Cardiac muscle cell (in vitro differentiated cells and primary cell): ENCODE measurements at regions not wholly inside any gene's neighbourhood (a gene's known extent, or its start where the extent isn't known, plus 50 kb on each side); places are given as distances from the start of the nearest gene placed in this dataset.
A peak's percentile ranks its signal among the peaks of the same experiment; 100 is the strongest.

Experiments used
- DNase-seq, 2 donors: peaks; one replicate each; pipeline versions ENCODE4 v3.0.0 to v3.0.0-alpha.2; 2010 to 2017; ENCODE audit warnings: low read depth in 1 of 2, low spot score in 1 of 2
- H3K27ac ChIP-seq: fragments of 200-600 bp; sonication (generic); 2 replicates; pipeline ENCODE4 v1.5.1; 2016
- H3K27me3 ChIP-seq: fragments of 200-600 bp; sonication (generic); 2 replicates; pipeline ENCODE4 v1.6.0; 2016; ENCODE audit warnings: control low read depth
- H3K36me3 ChIP-seq: fragments of 200-600 bp; sonication (generic); 2 replicates; pipeline ENCODE4 v1.5.1; 2016; ENCODE audit warnings: control low read depth
- H3K4me1 ChIP-seq: fragments of 200-600 bp; sonication (generic); 2 replicates; pipeline ENCODE4 v1.8.1; 2017; ENCODE audit warnings: low read depth, mild to moderate bottlenecking, mixed run types
- H3K4me3 ChIP-seq: fragments of 200-600 bp; sonication (generic); 2 replicates; pipeline ENCODE4 v1.5.1; 2016; ENCODE audit warnings: mild to moderate bottlenecking
- H3K9me3 ChIP-seq: fragments of 200-600 bp; sonication (generic); 2 replicates; pipeline ENCODE4 v1.5.1; 2017; ENCODE audit warnings: low read depth, mild to moderate bottlenecking, control low read depth
- TF ChIP-seq, protein P1 (sequence below): IDR thresholded peaks from 2 replicates; pipeline ENCODE4 v1.5.1; 2012; ENCODE audit warnings: low read depth, mild to moderate bottlenecking, low read length

DNA sequence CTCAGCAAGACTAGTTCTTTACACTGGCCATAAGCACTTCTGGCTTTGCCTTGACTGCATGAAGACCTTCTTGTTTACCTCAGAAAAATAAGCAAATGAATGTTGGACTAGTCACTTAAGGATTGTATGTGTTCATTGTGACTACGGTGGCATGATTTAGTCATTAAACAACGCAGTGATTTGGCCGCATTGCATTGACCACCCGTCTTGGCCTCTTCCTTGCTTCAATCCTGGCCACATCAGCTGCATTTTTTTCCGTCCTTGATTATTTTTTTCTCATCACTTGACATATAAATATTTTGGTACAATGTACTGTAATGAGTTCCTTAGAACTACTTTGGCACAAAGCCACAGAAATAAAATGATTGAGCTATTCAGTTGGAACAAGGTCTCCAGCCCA, 656.2 kb downstream of the RAB28 start:
- no peak overlapping the region for H3K4me3 ChIP-seq
- TF ChIP-seq, protein P1, sequence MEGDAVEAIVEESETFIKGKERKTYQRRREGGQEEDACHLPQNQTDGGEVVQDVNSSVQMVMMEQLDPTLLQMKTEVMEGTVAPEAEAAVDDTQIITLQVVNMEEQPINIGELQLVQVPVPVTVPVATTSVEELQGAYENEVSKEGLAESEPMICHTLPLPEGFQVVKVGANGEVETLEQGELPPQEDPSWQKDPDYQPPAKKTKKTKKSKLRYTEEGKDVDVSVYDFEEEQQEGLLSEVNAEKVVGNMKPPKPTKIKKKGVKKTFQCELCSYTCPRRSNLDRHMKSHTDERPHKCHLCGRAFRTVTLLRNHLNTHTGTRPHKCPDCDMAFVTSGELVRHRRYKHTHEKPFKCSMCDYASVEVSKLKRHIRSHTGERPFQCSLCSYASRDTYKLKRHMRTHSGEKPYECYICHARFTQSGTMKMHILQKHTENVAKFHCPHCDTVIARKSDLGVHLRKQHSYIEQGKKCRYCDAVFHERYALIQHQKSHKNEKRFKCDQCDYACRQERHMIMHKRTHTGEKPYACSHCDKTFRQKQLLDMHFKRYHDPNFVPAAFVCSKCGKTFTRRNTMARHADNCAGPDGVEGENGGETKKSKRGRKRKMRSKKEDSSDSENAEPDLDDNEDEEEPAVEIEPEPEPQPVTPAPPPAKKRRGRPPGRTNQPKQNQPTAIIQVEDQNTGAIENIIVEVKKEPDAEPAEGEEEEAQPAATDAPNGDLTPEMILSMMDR: no peak
- no peaks in the 10 kb centered on the region for H3K4me1 ChIP-seq
- no peaks in the 10 kb centered on the region for H3K36me3 ChIP-seq
- H3K27me3 ChIP-seq: no peaks in the 10 kb centered on the region
- H3K9me3 ChIP-seq: no peaks in the 10 kb centered on the region
- DNase-seq: no peak
- no peak overlapping the region for H3K27ac ChIP-seq

GRCh38 chr4:12791536-12791935, 692.6 kb downstream of the RAB28 start:
- H3K4me3 ChIP-seq: no peak overlapping the region
- H3K27me3 ChIP-seq: no peaks in the 10 kb centered on the region
- no peak overlapping the region for H3K27ac ChIP-seq
- TF ChIP-seq, protein P1: no peak
- no peaks in the 10 kb centered on the region for H3K36me3 ChIP-seq
- H3K4me1 ChIP-seq: no peaks in the 10 kb centered on the region
- peak in 1 of 2 donors; percentile 58 for DNase-seq
- no peaks in the 10 kb centered on the region for H3K9me3 ChIP-seq

DNA sequence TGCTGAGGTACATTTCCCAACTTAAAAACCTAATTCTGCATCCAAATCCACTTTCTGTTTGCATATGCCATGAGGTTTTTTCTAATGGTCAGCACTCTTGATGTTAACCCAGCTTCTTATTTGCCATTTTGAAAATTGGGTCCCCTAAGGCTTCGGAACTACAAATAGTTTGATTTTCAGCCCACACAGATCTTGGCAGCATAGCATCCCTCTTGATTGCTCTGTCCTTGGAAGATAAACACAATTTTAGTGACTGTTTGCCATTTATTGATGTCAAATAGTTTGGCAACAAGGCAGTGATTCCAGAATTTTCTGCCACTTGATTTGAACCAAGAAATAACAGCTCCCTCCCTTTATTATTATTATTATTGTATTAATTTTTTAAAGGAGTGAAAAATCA, 696.9 kb downstream of the RAB28 start:
- Histone ChIP-seq H3K27ac (no peak overlapping the region), H3K4me1 (no peaks in the 10 kb centered on the region), H3K36me3 (no peaks in the 10 kb centered on the region), H3K27me3 (no peaks in the 10 kb centered on the region), H3K4me3 (no peak overlapping the region), H3K9me3 (no peaks in the 10 kb centered on the region)
- no peak for DNase-seq
- TF ChIP-seq, protein P1: no peak

DNA sequence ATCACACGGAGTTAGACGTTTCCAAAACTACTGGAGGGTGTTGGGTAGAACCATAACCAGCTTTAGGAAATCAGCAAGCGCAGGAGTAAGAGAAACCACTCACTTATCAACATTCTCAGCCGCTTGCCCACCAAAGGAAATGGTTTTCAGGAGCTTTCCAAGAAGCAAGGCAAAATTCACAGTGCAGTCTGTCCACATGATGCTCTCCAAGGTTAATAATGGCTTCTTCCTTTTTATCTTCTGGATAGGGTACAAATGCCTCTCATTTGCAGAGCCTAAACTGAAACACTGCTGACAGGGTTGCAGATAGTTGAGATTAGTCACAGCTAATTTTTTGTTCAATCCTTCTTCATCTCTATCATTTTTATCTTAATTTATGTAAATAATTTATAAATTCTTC, 705.4 kb downstream of the RAB28 start:
- no peak overlapping the region for H3K27ac ChIP-seq
- no peaks in the 10 kb centered on the region for H3K9me3 ChIP-seq
- H3K4me1 ChIP-seq: no peaks in the 10 kb centered on the region
- H3K27me3 ChIP-seq: no peaks in the 10 kb centered on the region
- H3K4me3 ChIP-seq: no peak overlapping the region
- TF ChIP-seq, protein P1: no peak
- no peaks in the 10 kb centered on the region for H3K36me3 ChIP-seq
- DNase-seq: no peak

- Histone ChIP-seq H3K9me3 (no peaks in the 10 kb centered on the region), H3K27ac (no peak overlapping the region), H3K4me3 (no peak overlapping the region), H3K36me3 (no peaks in the 10 kb centered on the region), H3K27me3 (no peaks in the 10 kb centered on the region), H3K4me1 (no peaks in the 10 kb centered on the region)
- TF ChIP-seq, protein P1: no peak
- no peak for DNase-seq
These were observed 705.9 kb downstream of the RAB28 start for GRCh38 chr4:12778191-12778590.

- H3K27me3 ChIP-seq: no peaks in the 10 kb centered on the region
- H3K27ac ChIP-seq: no peak overlapping the region
- no peaks in the 10 kb centered on the region for H3K9me3 ChIP-seq
- TF ChIP-seq, protein P1: no peak
- H3K4me3 ChIP-seq: no peak overlapping the region
- DNase-seq: no peak
- no peaks in the 10 kb centered on the region for H3K36me3 ChIP-seq
- no peaks in the 10 kb centered on the region for H3K4me1 ChIP-seq
These were observed 713.8 kb downstream of the RAB28 start for GRCh38 chr4:12770351-12770750.
